ENCODE measurements at regions not wholly inside any gene's neighbourhood (a gene's known extent, or its start where the extent isn't known, plus 50 kb on each side); places are given as distances from the start of the nearest gene placed in this dataset.

- TF ChIP-seq CTCF (IDR thresholded peaks at IDR 0.05) = no peak
- TF ChIP-seq POLR2A (IDR thresholded peaks at IDR 0.05) = no peak
These were observed 855.6 kb downstream of the EFNB2 start for GRCh38 chr13:105679838-105680237.
